Omental fat pad (tissue), 3 donors: ENCODE measurements at regions not wholly inside any gene's neighbourhood (a gene's known extent, or its start where the extent isn't known, plus 50 kb on each side); places are given as distances from the start of the nearest gene placed in this dataset.

Source experiments
- ATAC-seq: fragments of 150-250 bp; one replicate; pipeline ENCODE4 v1.9.1; 2016; ENCODE audit warnings: mild to moderate bottlenecking, moderate library complexity; ENCODE audit not compliant: low FRiP score
- DNase-seq: peaks from one replicate; pipeline ENCODE4 v3.0.0-alpha.2; 2019; ENCODE audit warnings: low spot score
- TF ChIP-seq, protein P1 (sequence below), 3 donors: fragments of 450-650 bp; IDR thresholded peaks; one replicate each; pipeline ENCODE4 v1.5.1; 2016 to 2017; ENCODE audit warnings: antibody characterized with exemption in 3 of 3, mild to moderate bottlenecking in 3 of 3, moderate library complexity in 2 of 3

DNA sequence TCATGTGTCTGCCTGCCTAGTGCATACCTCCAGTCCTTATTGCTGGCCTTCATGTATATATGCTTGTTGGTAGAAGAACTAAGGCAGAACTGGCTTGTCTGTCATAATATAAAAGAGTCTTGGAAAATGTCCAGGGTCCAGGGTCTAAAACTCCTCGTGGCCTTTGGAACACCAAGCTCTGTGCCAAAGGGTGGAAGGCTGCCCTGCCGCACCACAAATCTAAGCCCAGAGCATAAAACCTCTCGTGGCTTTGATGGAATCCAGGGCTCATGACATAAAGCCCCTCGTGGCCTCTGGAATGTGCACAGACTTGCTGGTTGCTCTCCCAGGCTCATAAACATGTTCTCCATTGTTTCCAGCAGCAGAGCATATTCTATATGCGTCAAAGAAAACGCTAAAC, 107.9 kb downstream of the BBS10 start:
- no peak for DNase-seq
- ATAC-seq: no peak
- TF ChIP-seq, protein P1, sequence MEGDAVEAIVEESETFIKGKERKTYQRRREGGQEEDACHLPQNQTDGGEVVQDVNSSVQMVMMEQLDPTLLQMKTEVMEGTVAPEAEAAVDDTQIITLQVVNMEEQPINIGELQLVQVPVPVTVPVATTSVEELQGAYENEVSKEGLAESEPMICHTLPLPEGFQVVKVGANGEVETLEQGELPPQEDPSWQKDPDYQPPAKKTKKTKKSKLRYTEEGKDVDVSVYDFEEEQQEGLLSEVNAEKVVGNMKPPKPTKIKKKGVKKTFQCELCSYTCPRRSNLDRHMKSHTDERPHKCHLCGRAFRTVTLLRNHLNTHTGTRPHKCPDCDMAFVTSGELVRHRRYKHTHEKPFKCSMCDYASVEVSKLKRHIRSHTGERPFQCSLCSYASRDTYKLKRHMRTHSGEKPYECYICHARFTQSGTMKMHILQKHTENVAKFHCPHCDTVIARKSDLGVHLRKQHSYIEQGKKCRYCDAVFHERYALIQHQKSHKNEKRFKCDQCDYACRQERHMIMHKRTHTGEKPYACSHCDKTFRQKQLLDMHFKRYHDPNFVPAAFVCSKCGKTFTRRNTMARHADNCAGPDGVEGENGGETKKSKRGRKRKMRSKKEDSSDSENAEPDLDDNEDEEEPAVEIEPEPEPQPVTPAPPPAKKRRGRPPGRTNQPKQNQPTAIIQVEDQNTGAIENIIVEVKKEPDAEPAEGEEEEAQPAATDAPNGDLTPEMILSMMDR (IDR thresholded peaks at IDR 0.05): no peak

DNA sequence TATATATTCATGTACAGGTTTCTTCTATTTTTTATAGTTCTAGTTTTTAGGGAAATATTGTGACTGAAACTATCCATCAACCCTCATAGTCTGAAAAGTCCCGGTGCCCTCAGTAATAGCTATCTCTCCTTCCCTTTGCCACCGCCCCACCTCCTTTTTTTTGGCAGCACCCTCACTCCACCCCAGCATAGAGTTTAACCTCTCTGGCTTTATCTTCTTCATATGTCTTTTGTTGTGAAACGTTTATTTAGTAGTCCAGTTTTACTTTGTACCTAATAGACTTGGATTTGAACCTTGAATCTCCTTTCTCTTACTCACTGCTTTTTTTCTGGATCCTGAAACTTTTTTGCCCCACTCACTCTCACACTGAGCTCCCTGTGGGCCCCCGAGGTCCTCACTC, 109.5 kb downstream of the BBS10 start:
- ATAC-seq (no peak), DNase-seq (no peak)
- TF ChIP-seq, protein P1 (IDR thresholded peaks at IDR 0.05): no peak

- ATAC-seq: no peak
- no peak for DNase-seq
- TF ChIP-seq, protein P1 (IDR thresholded peaks at IDR 0.05): no peak
Observed at GRCh38 chr12:76237086-76237701, 111.0 kb downstream of the BBS10 start.

- DNase-seq (no peak), ATAC-seq (no peak)
- TF ChIP-seq, protein P1 (IDR thresholded peaks at IDR 0.05): no peak
Observed at GRCh38 chr12:76236640-76237039, 111.6 kb downstream of the BBS10 start.

GRCh38 chr12:76234741-76235140, 113.5 kb downstream of the BBS10 start:
- TF ChIP-seq, protein P1 (IDR thresholded peaks at IDR 0.05): no peak
- DNase-seq: no peak
- ATAC-seq: no peak

DNA sequence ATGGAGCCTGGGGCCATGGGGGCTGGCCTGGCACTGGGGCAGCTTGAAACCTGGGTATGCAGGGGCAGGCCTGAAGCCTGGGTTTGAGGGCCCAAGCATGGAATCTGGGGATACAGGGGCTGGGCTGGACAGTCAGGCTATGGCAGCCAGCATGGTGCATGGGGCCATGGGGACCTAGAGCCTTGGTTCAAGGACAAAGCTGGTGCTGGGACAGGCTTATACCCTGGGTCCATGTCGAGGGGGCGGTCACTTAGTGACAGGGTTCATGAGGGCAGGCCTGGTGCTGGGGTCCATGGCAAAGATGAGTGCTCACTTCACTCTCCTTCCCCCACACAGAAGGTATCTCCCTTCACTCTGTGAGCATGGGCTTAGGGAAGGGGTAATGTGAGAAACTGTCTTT, 116.2 kb downstream of the BBS10 start:
- no peak for DNase-seq
- no peak for ATAC-seq
- TF ChIP-seq, protein P1 (IDR thresholded peaks at IDR 0.05): no peak

DNA sequence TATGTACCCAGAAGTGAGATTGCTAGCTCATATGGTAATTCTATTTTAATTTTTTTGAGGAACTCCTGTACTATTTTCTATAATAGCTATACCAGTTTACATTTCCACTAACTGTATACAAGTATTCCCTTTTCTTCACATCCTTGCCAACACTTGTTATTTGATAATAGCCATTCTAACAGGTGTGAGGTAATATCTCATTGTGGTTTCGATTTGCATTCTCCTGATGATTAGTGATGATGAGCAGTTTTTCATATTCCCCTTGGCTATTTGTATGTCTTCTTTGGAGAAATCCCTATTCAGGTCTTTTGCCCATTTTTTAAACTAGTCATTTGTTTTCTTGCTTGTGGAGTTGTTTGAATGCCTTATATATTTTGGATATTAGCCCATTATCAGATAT, 121.3 kb downstream of the BBS10 start:
- DNase-seq (no peak), ATAC-seq (no peak)
- TF ChIP-seq, protein P1 (IDR thresholded peaks at IDR 0.05): no peak
